H1 (cell line): ENCODE measurements at regions not wholly inside any gene's neighbourhood (a gene's known extent, or its start where the extent isn't known, plus 50 kb on each side); places are given as distances from the start of the nearest gene placed in this dataset.

Source experiments
- CREB1 ChIP-seq: IDR thresholded peaks from 2 replicates; pipeline ENCODE4 v1.6.1; 2012; ENCODE audit warnings: inconsistent platforms
- CTCF ChIP-seq, 3 experiments: IDR thresholded peaks; 1 replicate in 2 of 3; 2 replicates in 1 of 3; pipeline versions ENCODE4 v1.5.1 to v1.6.1; 2011; ENCODE audit warnings: low read length in 3 of 3, mild to moderate bottlenecking in 3 of 3, inconsistent platforms in 2 of 3, low read depth in 1 of 3, moderate library complexity in 1 of 3; ENCODE audit not compliant: insufficient read depth in 1 of 3; ENCODE audit errors: control extremely low read depth in 1 of 3
- E2F6 ChIP-seq: IDR thresholded peaks from 2 replicates; pipeline ENCODE4 v1.6.1; 2012; ENCODE audit warnings: inconsistent platforms

GRCh38 chr12:107984973-107985372, 144.1 kb upstream of the WSCD2 start (continued):
- TF ChIP-seq CTCF (IDR thresholded peaks at IDR 0.05; ENCODE audit: control extremely low read depth in 1 of 3, insufficient read depth in 1 of 3, low read depth in 1 of 3, low read length in 3 of 3) (no peak), E2F6 (no peak), CREB1 (no peak)
